BLaER1 treated with 17β-estradiol and CSF1 and Interleukin-3, amounts not matched to agents 10 nM and 100 nM (cell line): ENCODE measurements at regions not wholly inside any gene's neighbourhood (a gene's known extent, or its start where the extent isn't known, plus 50 kb on each side); places are given as distances from the start of the nearest gene placed in this dataset.
"Not testable (repeated sequence)": the region's sequence is repeated elsewhere in the genome, so short reads cannot be mapped to it uniquely, and the experiment has no call there.

Experiments used
- H3K27ac ChIP-seq, 11 experiments: shearing (Covaris generic); formaldehyde crosslinking; 2 replicates each; pipeline ENCODE4 v1.8.1; 2022
- H3K27me3 ChIP-seq, 11 experiments: shearing (Covaris generic); formaldehyde crosslinking; 2 replicates each; pipeline ENCODE4 v1.8.1; 2022
- H3K36me3 ChIP-seq, 11 experiments: shearing (Covaris generic); formaldehyde crosslinking; 2 replicates each; pipeline ENCODE4 v1.8.1; 2022
- H3K4me1 ChIP-seq, 10 experiments: shearing (Covaris generic); formaldehyde crosslinking; 2 replicates each; pipeline ENCODE4 v1.8.1; 2022
- H3K4me2 ChIP-seq, 11 experiments: shearing (Covaris generic); formaldehyde crosslinking; 2 replicates each; pipeline ENCODE4 v1.8.1; 2022
- H3K4me3 ChIP-seq, 10 experiments: shearing (Covaris generic); formaldehyde crosslinking; 2 replicates each; pipeline ENCODE4 v1.8.1; 2022
- H3K9ac ChIP-seq, 11 experiments: shearing (Covaris generic); formaldehyde crosslinking; 2 replicates each; pipeline ENCODE4 v1.8.1; 2022
- H3K9me3 ChIP-seq, 11 experiments: shearing (Covaris generic); formaldehyde crosslinking; replicated peaks in 1 of 11; 2 replicates each; pipeline ENCODE4 v1.8.1; 2022
- H4K20me1 ChIP-seq, 11 experiments: shearing (Covaris generic); formaldehyde crosslinking; 2 replicates each; pipeline ENCODE4 v1.8.1; 2022
- Cebpa-rat ChIP-seq, 11 experiments: shearing (Covaris generic); IDR thresholded peaks; 2 replicates each; pipeline ENCODE4 v1.8.1; 2022

- Histone ChIP-seq H3K27me3 (no peaks in the 10 kb centered on the region), H3K9me3 (peaks cover 11 to 26% (median 20%) of the 10 kb centered on the region in 11 experiments), H4K20me1 (no peaks in the 10 kb centered on the region), H3K4me1 (peaks cover 0 to 16% (median 0%) of the 10 kb centered on the region in 10 experiments; a peak in 5 of 20 replicates), H3K36me3 (no peaks in the 10 kb centered on the region), H3K4me3 (no peak overlapping the region), H3K4me2 (0 out of 22 replicates have a peak overlapping the region, but pooled peaks of 2 of the 11 experiments have one; percentile 1 to 18), H3K9ac (no peak overlapping the region), H3K27ac (no peak overlapping the region)
- TF ChIP-seq Cebpa-rat (IDR thresholded peaks at IDR 0.05): no peak
Measured at GRCh38 chr14:103280278-103280928, 53.6 kb upstream of the EIF5 start.

- TF ChIP-seq Cebpa-rat (IDR thresholded peaks at IDR 0.05): no peak
- H3K9me3 ChIP-seq: peaks cover 11 to 26% (median 20%) of the 10 kb centered on the region in 11 experiments
- H3K36me3 ChIP-seq: no peaks in the 10 kb centered on the region
- no peak overlapping the region for H3K27ac ChIP-seq
- H3K4me1 ChIP-seq: peaks cover 0 to 16% (median 0%) of the 10 kb centered on the region in 10 experiments; a peak in 5 of 20 replicates
- no peak overlapping the region for H3K4me3 ChIP-seq
- no peaks in the 10 kb centered on the region for H4K20me1 ChIP-seq
- H3K27me3 ChIP-seq: no peaks in the 10 kb centered on the region
- no peak overlapping the region for H3K9ac ChIP-seq
- H3K4me2 ChIP-seq: peak overlapping the region in 2 of 11 experiments; percentile 5 to 42; a peak in 2 of 22 replicates
Measured at GRCh38 chr14:103281496-103282231, 52.4 kb upstream of the EIF5 start.

- not testable (repeated sequence) for H3K27me3 ChIP-seq, H4K20me1 ChIP-seq, H3K4me3 ChIP-seq, H3K27ac ChIP-seq, H3K4me2 ChIP-seq, H3K9ac ChIP-seq, H3K36me3 ChIP-seq
- Histone ChIP-seq H3K9me3 (peaks cover 11 to 26% (median 20%) of the 10 kb centered on the region in 11 experiments), H3K4me1 (peaks cover 0 to 16% (median 0%) of the 10 kb centered on the region in 10 experiments; a peak in 5 of 20 replicates)
Measured at GRCh38 chr14:103282309-103282708, 51.7 kb upstream of the EIF5 start.

GRCh38 chr14:103282932-103283331 lies 51.1 kb upstream of the EIF5 start:
- Histone ChIP-seq H3K27me3 (no peaks in the 10 kb centered on the region), H3K9ac (no peak overlapping the region), H3K27ac (no peak overlapping the region), H3K9me3 (peaks cover 11 to 22% (median 18%) of the 10 kb centered on the region in 11 experiments), H3K36me3 (no peaks in the 10 kb centered on the region), H4K20me1 (no peaks in the 10 kb centered on the region), H3K4me3 (no peak overlapping the region), H3K4me1 (peaks cover 0 to 16% (median 0%) of the 10 kb centered on the region in 10 experiments; a peak in 5 of 20 replicates), H3K4me2 (no peak overlapping the region)
- TF ChIP-seq Cebpa-rat (IDR thresholded peaks at IDR 0.05): no peak

GRCh38 chr14:103283916-103284315 lies 50.1 kb upstream of the EIF5 start:
- peaks cover 9 to 14% (median 11%) of the 10 kb centered on the region in 11 experiments; a peak in 21 of 22 replicates for H3K9me3 ChIP-seq
- H3K4me2 ChIP-seq: no peak overlapping the region
- H3K36me3 ChIP-seq: no peaks in the 10 kb centered on the region
- H3K4me1 ChIP-seq: peaks cover 0 to 16% (median 0%) of the 10 kb centered on the region in 10 experiments; a peak in 5 of 20 replicates
- no peaks in the 10 kb centered on the region for H3K27me3 ChIP-seq
- no peak for TF ChIP-seq Cebpa-rat (IDR thresholded peaks at IDR 0.05)
- H3K27ac ChIP-seq: no peak overlapping the region
- H3K9ac ChIP-seq: no peak overlapping the region
- H4K20me1 ChIP-seq: no peaks in the 10 kb centered on the region
- H3K4me3 ChIP-seq: no peak overlapping the region
